ENCODE measurements at regions not wholly inside any gene's neighbourhood (a gene's known extent, or its start where the extent isn't known, plus 50 kb on each side); places are given as distances from the start of the nearest gene placed in this dataset.

GRCh38 chr2:7672685-7673071, 755.5 kb downstream of the RNF144A start:
- Histone ChIP-seq H3K9ac (ENCODE audit: low read depth in 1 of 2, low read length in 2 of 2) (no peak overlapping the region), H3K27me3 (ENCODE audit: control insufficient read depth in 4 of 4, insufficient read depth in 4 of 4, low read length in 3 of 4) (no peaks in the 10 kb centered on the region), H3K36me3 (ENCODE audit: control insufficient read depth in 4 of 4, insufficient read depth in 3 of 4, low read depth in 1 of 4, low read length in 3 of 4) (no peaks in the 10 kb centered on the region), H3K27ac (ENCODE audit: low read depth in 1 of 2, low read length in 2 of 2) (no peak overlapping the region), H3K9me3 (ENCODE audit: control insufficient read depth in 4 of 4, low read length in 3 of 4) (no peaks in the 10 kb centered on the region), H3K4me3 (ENCODE audit: low read depth in 1 of 3, low read length in 3 of 3) (no peak overlapping the region), H3K4me1 (ENCODE audit: control insufficient read depth in 4 of 4, insufficient read depth in 4 of 4, low read length in 3 of 4) (peaks cover 0 to 5% (median 0%) of the 10 kb centered on the region in 4 donors)
- DNase-seq (ENCODE audit: low spot score), result no peak
- TF ChIP-seq REST (IDR thresholded peaks at IDR 0.05) (no peak), MAX (IDR thresholded peaks at IDR 0.05) (peak; percentile 55), TAF1 (conservative IDR thresholded peaks at IDR 0.05) (no peak), EGR1 (IDR thresholded peaks at IDR 0.05; ENCODE audit: low read depth in 2 of 2) (no peak), ATF3 (IDR thresholded peaks at IDR 0.05) (no peak), JUND (IDR thresholded peaks at IDR 0.05) (peak in 1 of 2 donors; percentile 48), RAD21 (IDR thresholded peaks at IDR 0.05) (no peak), CTCF (IDR thresholded peaks at IDR 0.05; ENCODE audit: low read depth, low read length, missing input control) (no peak), FOXA1 (IDR thresholded peaks at IDR 0.05) (no peak), ZBTB33 (IDR thresholded peaks at IDR 0.05) (no peak), YY1 (IDR thresholded peaks at IDR 0.05) (peak; percentile 66), GABPA (IDR thresholded peaks at IDR 0.05 in 1 of 2, conservative IDR thresholded peaks at IDR 0.05 in 1 of 2) (no peak), HNF4G (IDR thresholded peaks at IDR 0.05) (no peak), FOXA2 (IDR thresholded peaks at IDR 0.05) (peak; percentile 38), SP1 (IDR thresholded peaks at IDR 0.05) (no peak), HNF4A (conservative IDR thresholded peaks at IDR 0.05) (peak; percentile 53 to 79), RXRA (IDR thresholded peaks at IDR 0.05) (peak in 1 of 2 donors; percentile 34), NR2F2 (IDR thresholded peaks at IDR 0.05) (no peak)
- WGBS, result 49% methylated on average over 5 of the region's 5 CpGs
